ENCODE measurements at regions not wholly inside any gene's neighbourhood (a gene's known extent, or its start where the extent isn't known, plus 50 kb on each side); places are given as distances from the start of the nearest gene placed in this dataset.

GRCh38 chr6:140597181-140597580 is 1222.7 kb upstream of the CITED2 start:
- no peak for DNase-seq (ENCODE audit: low read depth in 2 of 2)

- DNase-seq (ENCODE audit: low read depth in 2 of 2): no peak
Measured at GRCh38 chr6:140594806-140595128, 1220.3 kb upstream of the CITED2 start.

DNA sequence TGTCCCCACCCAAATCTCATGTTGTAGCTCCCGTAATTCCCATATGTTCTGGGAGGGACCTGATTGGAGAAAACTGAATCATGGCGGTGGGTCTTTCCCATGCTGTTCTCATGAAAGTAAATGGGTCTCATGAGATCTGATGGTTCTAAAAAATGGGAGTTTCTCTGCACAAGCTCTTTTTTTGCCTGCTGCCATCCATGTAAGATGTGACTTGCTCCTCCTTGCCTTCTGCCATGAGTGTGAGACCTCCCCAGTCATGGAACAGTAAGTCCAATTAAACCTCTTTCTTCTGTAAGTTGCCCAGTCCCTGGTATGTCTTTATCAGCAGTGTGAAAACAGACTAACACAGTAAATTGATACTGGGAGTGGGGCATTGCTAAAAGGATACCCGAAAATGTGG is 1218.4 kb upstream of the CITED2 start:
- DNase-seq (ENCODE audit: low read depth in 2 of 2): no peak

- no peak for DNase-seq (ENCODE audit: low read depth in 2 of 2)
Measured at GRCh38 chr6:140590641-140591040, 1216.2 kb upstream of the CITED2 start.

GRCh38 chr6:140586426-140587061 is 1212.1 kb upstream of the CITED2 start:
- no peak for DNase-seq (ENCODE audit: low read depth in 2 of 2)

GRCh38 chr6:140581601-140582000 is 1207.2 kb upstream of the CITED2 start:
- no peak for DNase-seq (ENCODE audit: low read depth in 2 of 2)

DNA sequence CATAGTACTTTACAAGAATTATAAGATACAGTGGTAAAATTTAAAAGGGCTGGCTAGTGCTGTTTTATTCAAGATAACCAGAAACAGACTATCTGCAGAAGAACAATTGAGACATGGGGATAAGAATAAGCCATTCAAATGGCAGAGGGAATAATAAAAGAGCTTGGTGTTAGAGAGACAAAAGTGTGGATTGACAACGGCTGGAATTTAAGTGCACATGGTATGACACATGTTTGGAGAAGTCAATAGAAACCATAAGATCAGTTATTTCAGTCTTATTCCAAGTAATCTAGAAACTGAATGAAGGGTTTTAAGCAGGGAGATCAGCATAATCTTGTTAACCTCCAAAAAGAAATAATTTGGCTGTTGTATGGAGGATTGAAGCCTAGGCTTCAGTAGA is 1205.5 kb upstream of the CITED2 start:
- DNase-seq (ENCODE audit: low read depth in 2 of 2): no peak

- DNase-seq (ENCODE audit: low read depth in 2 of 2): no peak
Measured at GRCh38 chr6:140576004-140576555, 1201.6 kb upstream of the CITED2 start.

DNA sequence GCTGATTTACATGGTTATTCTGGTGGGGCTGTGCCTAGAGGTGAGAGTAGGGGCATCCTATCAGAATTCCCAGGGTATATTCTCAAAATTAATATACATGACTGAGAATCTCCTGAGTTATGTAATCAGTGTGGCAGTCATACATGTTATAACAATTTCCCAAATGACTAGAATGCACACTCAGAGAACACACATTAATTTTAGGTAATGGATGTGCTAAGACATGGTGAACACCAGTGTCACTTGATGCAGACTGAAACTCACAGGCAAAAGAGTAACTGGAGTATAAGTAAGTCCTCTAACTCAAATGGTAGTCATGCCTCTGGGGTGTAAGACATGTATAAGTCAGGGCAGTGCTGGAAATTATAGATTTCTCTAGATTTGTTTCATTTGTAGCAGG is 1198.4 kb upstream of the CITED2 start:
- DNase-seq (ENCODE audit: low read depth in 2 of 2): no peak

DNA sequence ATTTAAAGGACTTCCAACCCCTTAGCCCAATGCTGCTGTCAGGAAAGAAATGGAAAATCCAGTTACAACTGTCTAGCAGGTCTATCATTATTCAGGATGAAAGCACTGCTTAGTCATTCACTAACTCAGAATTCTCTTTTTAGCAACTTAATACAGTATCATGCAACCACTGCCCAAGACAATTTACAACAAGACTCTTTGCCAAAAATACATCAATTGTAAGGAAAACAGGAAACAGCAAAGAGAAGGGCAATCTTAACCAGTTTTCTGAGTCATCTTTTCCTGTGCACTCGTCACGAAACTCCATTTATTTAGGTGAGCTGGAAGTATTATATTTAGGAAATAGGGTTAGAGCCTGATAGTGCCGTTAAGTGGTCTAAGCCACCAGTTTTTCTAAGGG is 1197.7 kb upstream of the CITED2 start:
- DNase-seq (ENCODE audit: low read depth in 2 of 2): no peak

- DNase-seq (ENCODE audit: low read depth in 2 of 2): no peak
Measured at GRCh38 chr6:140571145-140571544, 1196.7 kb upstream of the CITED2 start.

DNA sequence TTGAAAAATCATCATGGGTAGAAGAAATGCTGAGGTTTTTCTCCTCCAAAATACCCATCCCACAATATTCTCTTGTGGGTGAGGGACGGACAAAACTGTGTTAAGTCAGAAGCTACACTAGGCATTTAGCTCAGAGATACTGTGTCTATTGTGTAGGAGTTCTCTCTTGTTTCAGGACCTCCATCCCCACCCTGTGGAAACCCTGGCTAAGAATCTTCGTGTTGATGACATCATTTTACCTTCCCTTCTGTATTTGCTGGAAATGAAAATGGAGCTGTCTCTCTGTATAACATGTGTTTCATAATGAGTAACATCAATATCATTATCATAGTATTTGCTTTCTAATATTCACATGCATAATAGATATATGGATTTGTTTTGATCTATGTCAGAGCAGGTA is 1193.0 kb upstream of the CITED2 start:
- no peak for DNase-seq (ENCODE audit: low read depth in 2 of 2)

GRCh38 chr6:140566781-140567277 is 1192.4 kb upstream of the CITED2 start:
- no peak for DNase-seq (ENCODE audit: low read depth in 2 of 2)

DNA sequence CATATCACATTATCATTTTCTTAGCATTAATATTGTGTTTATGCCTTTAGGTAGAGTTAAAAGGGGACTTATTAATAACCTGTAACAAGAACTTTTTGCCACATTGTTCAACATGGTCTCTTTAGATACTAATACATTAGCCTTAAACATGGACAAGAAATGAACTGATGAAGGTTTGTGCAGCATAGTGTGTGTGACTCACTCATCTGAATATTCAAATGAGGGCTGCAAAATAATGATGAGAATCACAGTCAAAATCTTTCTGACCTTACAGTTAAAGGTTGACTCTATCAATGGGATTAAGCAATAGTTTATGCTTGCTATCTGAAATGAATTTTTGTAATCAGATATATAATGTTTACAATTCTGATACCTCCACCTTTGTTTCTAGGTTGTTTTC is 1189.3 kb upstream of the CITED2 start:
- DNase-seq (ENCODE audit: low read depth in 2 of 2): no peak

DNA sequence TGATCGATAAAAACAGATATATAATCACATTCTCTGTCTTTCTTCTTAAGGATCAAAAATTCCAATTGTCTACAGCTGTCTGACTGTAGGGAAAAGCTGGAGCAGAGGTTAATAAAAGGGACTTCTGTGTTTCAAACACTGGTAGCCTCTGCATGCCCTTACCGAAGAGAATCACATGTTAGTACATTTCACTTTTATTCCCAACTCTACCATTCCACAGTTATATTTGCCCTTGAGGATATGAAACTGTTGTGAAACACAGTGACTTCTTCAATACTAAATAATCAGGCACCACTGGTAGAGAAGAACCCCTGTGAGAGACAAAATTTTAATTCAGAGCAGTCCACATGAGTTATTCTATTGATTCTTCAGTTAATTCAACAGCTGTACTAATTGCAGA is 1187.3 kb upstream of the CITED2 start:
- DNase-seq (ENCODE audit: low read depth in 2 of 2): no peak

DNA sequence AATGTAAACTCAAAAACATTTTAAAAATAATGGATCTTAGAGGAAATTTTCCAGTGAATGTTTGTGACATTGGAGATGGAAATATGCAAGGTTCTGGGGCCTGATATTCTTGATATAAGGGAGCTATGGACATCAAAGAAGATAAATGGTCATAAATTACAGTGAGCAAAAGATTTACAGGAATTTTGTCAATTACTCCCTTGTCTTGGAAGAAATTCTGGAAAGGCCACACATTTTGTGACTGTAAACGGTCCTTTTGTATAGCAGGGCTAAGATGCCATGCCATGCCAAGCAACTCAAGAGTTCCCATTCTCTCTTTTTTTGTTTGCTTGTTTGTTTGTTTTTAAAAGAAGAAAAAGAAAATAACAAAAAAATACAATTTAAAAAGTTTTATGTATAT is 1186.2 kb upstream of the CITED2 start:
- no peak for DNase-seq (ENCODE audit: low read depth in 2 of 2)

GRCh38 chr6:140559458-140559857 is 1185.0 kb upstream of the CITED2 start:
- DNase-seq (ENCODE audit: low read depth in 2 of 2): no peak

DNA sequence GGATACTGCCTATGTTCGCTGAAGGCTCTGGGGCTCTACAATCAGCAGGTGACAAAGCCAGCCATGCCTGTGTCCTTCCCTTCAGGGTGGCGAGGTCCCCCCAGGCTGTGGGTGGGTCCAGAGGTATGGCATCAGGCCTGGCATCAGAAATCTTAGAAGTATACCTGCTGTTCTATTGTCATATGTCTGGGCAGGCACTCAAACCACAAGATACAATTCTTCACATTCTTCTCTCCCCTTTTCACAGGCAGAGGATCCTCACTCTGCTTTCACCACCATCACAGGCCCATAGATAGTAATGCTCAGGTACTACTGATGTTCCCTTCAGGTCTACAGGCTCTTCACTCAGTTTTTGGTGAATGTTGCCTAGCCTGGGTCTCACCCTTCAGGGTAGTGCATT is 1180.0 kb upstream of the CITED2 start:
- DNase-seq (ENCODE audit: low read depth in 2 of 2): no peak

DNA sequence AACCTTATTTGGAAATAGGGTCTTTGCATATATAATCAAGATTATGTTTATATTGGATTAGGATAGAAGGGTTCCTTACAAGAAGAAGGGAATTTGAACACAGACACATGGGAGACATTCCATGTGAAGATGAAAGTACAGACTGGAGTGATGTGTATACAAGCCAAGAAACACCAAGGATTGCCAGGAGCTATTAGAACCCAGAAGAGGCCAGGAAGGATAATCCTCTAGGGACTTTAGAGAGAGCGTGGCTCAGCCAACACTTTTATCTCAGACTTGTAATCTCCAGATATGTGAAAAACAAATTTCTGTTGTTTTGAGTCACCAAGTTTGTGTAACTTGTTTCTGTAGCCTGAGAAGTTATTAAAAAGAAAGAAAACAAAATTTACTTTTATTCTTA is 1173.9 kb upstream of the CITED2 start:
- DNase-seq (ENCODE audit: low read depth in 2 of 2): no peak

GRCh38 chr6:140546640-140547039 is 1172.2 kb upstream of the CITED2 start:
- DNase-seq (ENCODE audit: low read depth in 2 of 2): no peak

DNA sequence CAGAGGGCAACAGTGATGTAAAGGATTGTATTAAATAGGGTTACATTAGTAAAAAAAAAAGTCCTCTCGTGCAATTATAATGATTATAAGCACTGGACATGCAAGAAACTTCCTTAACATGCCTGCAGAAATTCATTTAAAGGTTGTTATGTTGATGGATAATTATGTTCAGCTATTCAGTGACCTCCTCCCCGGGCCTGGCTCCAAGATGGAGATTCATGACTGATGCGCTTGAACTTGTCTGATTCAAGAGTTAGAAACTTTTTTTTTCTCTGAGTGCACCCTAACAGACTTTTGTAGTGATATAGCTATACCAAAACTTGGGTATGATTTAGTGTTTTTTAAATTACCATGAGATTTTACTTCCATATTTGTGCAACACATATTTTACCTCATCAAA is 1170.0 kb upstream of the CITED2 start:
- no peak for DNase-seq (ENCODE audit: low read depth in 2 of 2)

GRCh38 chr6:140542863-140543262 is 1168.4 kb upstream of the CITED2 start:
- DNase-seq (ENCODE audit: low read depth in 2 of 2): no peak

DNA sequence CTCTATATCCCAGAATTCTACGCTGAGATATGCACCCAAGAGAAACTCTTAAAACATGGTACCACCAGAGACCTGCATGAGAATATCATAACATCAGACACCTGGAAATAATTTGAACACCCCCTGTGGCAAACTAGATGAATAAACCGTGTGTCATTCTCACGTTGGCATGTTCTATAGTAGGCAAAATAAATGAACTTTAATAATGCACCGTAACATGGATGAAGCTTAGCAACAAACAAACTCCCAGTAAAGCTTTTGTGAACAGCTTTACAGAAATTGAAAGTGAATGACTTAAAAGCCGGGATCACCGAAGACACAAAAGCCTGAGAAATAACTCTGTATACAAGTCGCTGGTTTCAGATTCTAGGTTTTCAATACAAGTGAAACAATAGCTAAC is 1166.8 kb upstream of the CITED2 start:
- no peak for DNase-seq (ENCODE audit: low read depth in 2 of 2)

GRCh38 chr6:140540743-140541142 is 1166.3 kb upstream of the CITED2 start:
- DNase-seq (ENCODE audit: low read depth in 2 of 2): no peak
